HepG2 (cell line): ENCODE measurements at regions not wholly inside any gene's neighbourhood (a gene's known extent, or its start where the extent isn't known, plus 50 kb on each side); places are given as distances from the start of the nearest gene placed in this dataset.

Source experiments
- ATAC-seq: fragments of 200-7000 bp; cut with Tn5 transposase; 3 replicates; pipeline ENCODE4 v1.9.1; 2020; ENCODE audit warnings: mild to moderate bottlenecking, moderate library complexity
- BruUV-seq: library from RNA; stranded (reverse); fragments of 400-500 nt; replicated peaks from 2 replicates; lab custom pipeline; 2021; lab: Mats Ljungman, UMichigan
- CTCF ChIA-PET: fragments of 300-600 bp; formaldehyde crosslinking; extraction: SDS; loops from one replicate; lab custom pipeline; 2021; ENCODE audit warnings: low total read pairs, inconsistent platforms, low intra/inter-chr PET ratio; lab: Yijun Ruan, JAX
- POLR2A ChIA-PET: fragments of 350-600 bp; sonication (Branson Sonifier 250); formaldehyde crosslinking; loops from one replicate; lab custom pipeline; 2020; ENCODE audit warnings: antibody characterized with exemption, inconsistent platforms; lab: Yijun Ruan, JAX
- DNase-seq: peaks from one replicate; pipeline ENCODE4 v3.0.0-alpha.2; 2015; ENCODE audit warnings: low spot score
- FAIRE-seq: peaks from 3 replicates; lab custom pipeline; 2011; peaks lifted over from hg19 to GRCh38; lab: Jason Lieb, UNC
- H2AFZ ChIP-seq: one replicate; pipeline ENCODE4 v1.6.1; 2011; ENCODE audit warnings: low read length, inconsistent platforms
- H3K27ac ChIP-seq: fragments of 300-600 bp; 3 replicates; pipeline ENCODE4 v1.8.0; 2011; ENCODE audit warnings: mixed run types, mild to moderate bottlenecking, mixed read lengths, low read length, inconsistent platforms; ENCODE audit not compliant: insufficient read depth; ENCODE audit errors: extremely low read length
- H3K27me3 ChIP-seq, 2 experiments: fragments of 200-600 bp in 1 of 2; 2 replicates in 1 of 2; 3 replicates in 1 of 2; pipeline versions ENCODE4 v1.6.0 to v1.8.0; 2011; ENCODE audit warnings: low read length in 2 of 2, mild to moderate bottlenecking in 2 of 2, moderate library complexity in 2 of 2, inconsistent platforms in 1 of 2; ENCODE audit not compliant: insufficient read depth in 2 of 2, control insufficient read depth in 1 of 2
- H3K36me3 ChIP-seq, 2 experiments: fragments of 200-600 bp in 1 of 2; replicated peaks in 1 of 2; 2 replicates in 1 of 2; 3 replicates in 1 of 2; pipeline versions ENCODE4 v1.5.1 to v1.8.0; 2011; ENCODE audit warnings: low read length in 2 of 2, inconsistent platforms in 1 of 2; ENCODE audit not compliant: insufficient read depth in 2 of 2, control insufficient read depth in 1 of 2
- H3K4me1 ChIP-seq: 2 replicates; pipeline ENCODE4 v1.5.1; 2012; ENCODE audit warnings: low read length, inconsistent platforms; ENCODE audit not compliant: insufficient read depth
- H3K4me2 ChIP-seq: 2 replicates; pipeline ENCODE4 v1.6.0; 2011; ENCODE audit warnings: low read depth, low read length, inconsistent platforms
- H3K4me3 ChIP-seq, 3 experiments: fragments of 200-600 bp in 1 of 3; sonication (generic), shearing (Covaris generic) in 1 of 3; replicated peaks in 1 of 3; 2 replicates each; pipeline ENCODE4 v1.5.1; 2011 to 2016; ENCODE audit warnings: low read length in 3 of 3, inconsistent platforms in 2 of 3, low read depth in 2 of 3, mild to moderate bottlenecking in 2 of 3, control low read depth in 1 of 3, mixed read lengths in 1 of 3; ENCODE audit not compliant: insufficient read depth in 1 of 3
- H3K79me2 ChIP-seq: one replicate; pipeline ENCODE4 v1.6.1; 2011; ENCODE audit warnings: low read length, inconsistent platforms; ENCODE audit not compliant: insufficient read depth
- H3K9ac ChIP-seq: 2 replicates; pipeline ENCODE4 v1.6.0; 2011; ENCODE audit warnings: mild to moderate bottlenecking, low read depth, low read length, inconsistent platforms; ENCODE audit not compliant: insufficient read depth
- H3K9me3 ChIP-seq: 2 replicates; pipeline ENCODE4 v1.5.1; 2012; ENCODE audit warnings: mild to moderate bottlenecking, low read length
- H4K20me1 ChIP-seq: 2 replicates; pipeline ENCODE4 v1.6.0; 2011; ENCODE audit warnings: inconsistent platforms, mild to moderate bottlenecking, low read length, moderate library complexity; ENCODE audit not compliant: insufficient read depth
- EP300 ChIP-seq, 3 experiments: sonication (generic) in 1 of 3; formaldehyde crosslinking in 1 of 3; IDR thresholded peaks; 2 replicates each; pipeline versions ENCODE4 v1.5.1 to v1.6.1; 2011 to 2020; ENCODE audit warnings: low read depth in 2 of 3, low read length in 2 of 3, borderline replicate concordance in 1 of 3, improper control_type of control experiment in 1 of 3, mild to moderate bottlenecking in 1 of 3, missing genetic modification reagents in 1 of 3, moderate library complexity in 1 of 3
- FIP1L1 ChIP-seq: fragments of 200-400 bp; formaldehyde crosslinking; IDR thresholded peaks from 2 replicates; pipeline ENCODE4 v1.6.1; 2018; ENCODE audit warnings: low read depth, mild to moderate bottlenecking, low read length, moderate library complexity, borderline replicate concordance; ENCODE audit not compliant: insufficient read depth
- HDAC1 ChIP-seq: sonication (generic); formaldehyde crosslinking; IDR thresholded peaks from 2 replicates; pipeline ENCODE4 v1.5.1; 2020; ENCODE audit warnings: mild to moderate bottlenecking, missing genetic modification reagents
- NAIF1 ChIP-seq: sonication (generic); formaldehyde crosslinking; IDR thresholded peaks from 2 replicates; pipeline ENCODE4 v1.5.0; 2020; ENCODE audit warnings: mild to moderate bottlenecking, missing genetic modification reagents, borderline replicate concordance
- SPEN ChIP-seq: sonication (generic); formaldehyde crosslinking; IDR thresholded peaks from 2 replicates; pipeline ENCODE4 v1.5.1; 2020; ENCODE audit warnings: low read depth, mild to moderate bottlenecking, missing genetic modification reagents
- TBP ChIP-seq: sonication (generic); formaldehyde crosslinking; IDR thresholded peaks from 2 replicates; pipeline ENCODE4 v1.5.0; 2020; ENCODE audit warnings: missing genetic modification reagents
- TGIF2 ChIP-seq: IDR thresholded peaks from 2 replicates; pipeline ENCODE4 v1.6.1; 2016; ENCODE audit warnings: control low read depth, missing compliant biosample characterization
- ZNF33A ChIP-seq: sonication (generic); formaldehyde crosslinking; IDR thresholded peaks from 2 replicates; pipeline ENCODE4 v1.5.1; 2020; ENCODE audit warnings: missing genetic modification reagents, mild to moderate bottlenecking, moderate library complexity, borderline replicate concordance
- WGBS: methylation state at CpG from one replicate; pipeline ENCODE4 v1.1.6; 2017; ENCODE audit warnings: low lambda C conversion rate; 5-methylcytosine and 5-hydroxymethylcytosine counted together
- in situ Hi-C: cut with HindIII; loops from 2 replicates; pipeline ENCODE4 v1.10.0; 2017; ENCODE audit warnings: low pct_unique_long_range_greater_than_20kb; ENCODE audit not compliant: extremely low pct_ligation_motif_present
- intact Hi-C: fragments of 100-400 bp; cut with micrococcal nuclease; formaldehyde crosslinking; loops from one replicate; pipeline ENCODE4 v1.10.0; 2022; ENCODE audit not compliant: unreplicated experiment
- TF ChIP-seq, protein P1 (sequence below): IDR thresholded peaks from 2 replicates; pipeline ENCODE4 v1.6.1; 2016; ENCODE audit warnings: low read depth, missing genetic modification reagents, missing compliant biosample characterization

DNA sequence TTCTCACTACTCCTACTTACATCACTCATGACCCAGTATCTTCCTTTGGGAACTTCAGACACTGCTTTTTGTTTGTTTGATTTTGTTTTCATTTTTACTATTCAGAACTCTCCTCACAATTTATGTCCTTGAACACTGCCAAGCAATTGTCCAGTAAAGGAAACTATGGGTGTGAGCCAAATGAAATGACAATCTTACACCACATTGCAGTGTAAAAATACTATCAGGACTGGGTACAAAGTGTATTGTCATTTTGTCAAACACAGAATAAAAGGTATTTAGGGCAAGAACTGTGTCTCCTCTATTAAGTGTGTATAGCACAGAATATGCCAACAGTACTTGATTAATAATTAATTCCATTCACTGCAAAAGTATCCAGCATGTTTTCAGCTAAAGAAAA is 199.3 kb downstream of the ALG10B start (continued):
- TF ChIP-seq, protein P1, sequence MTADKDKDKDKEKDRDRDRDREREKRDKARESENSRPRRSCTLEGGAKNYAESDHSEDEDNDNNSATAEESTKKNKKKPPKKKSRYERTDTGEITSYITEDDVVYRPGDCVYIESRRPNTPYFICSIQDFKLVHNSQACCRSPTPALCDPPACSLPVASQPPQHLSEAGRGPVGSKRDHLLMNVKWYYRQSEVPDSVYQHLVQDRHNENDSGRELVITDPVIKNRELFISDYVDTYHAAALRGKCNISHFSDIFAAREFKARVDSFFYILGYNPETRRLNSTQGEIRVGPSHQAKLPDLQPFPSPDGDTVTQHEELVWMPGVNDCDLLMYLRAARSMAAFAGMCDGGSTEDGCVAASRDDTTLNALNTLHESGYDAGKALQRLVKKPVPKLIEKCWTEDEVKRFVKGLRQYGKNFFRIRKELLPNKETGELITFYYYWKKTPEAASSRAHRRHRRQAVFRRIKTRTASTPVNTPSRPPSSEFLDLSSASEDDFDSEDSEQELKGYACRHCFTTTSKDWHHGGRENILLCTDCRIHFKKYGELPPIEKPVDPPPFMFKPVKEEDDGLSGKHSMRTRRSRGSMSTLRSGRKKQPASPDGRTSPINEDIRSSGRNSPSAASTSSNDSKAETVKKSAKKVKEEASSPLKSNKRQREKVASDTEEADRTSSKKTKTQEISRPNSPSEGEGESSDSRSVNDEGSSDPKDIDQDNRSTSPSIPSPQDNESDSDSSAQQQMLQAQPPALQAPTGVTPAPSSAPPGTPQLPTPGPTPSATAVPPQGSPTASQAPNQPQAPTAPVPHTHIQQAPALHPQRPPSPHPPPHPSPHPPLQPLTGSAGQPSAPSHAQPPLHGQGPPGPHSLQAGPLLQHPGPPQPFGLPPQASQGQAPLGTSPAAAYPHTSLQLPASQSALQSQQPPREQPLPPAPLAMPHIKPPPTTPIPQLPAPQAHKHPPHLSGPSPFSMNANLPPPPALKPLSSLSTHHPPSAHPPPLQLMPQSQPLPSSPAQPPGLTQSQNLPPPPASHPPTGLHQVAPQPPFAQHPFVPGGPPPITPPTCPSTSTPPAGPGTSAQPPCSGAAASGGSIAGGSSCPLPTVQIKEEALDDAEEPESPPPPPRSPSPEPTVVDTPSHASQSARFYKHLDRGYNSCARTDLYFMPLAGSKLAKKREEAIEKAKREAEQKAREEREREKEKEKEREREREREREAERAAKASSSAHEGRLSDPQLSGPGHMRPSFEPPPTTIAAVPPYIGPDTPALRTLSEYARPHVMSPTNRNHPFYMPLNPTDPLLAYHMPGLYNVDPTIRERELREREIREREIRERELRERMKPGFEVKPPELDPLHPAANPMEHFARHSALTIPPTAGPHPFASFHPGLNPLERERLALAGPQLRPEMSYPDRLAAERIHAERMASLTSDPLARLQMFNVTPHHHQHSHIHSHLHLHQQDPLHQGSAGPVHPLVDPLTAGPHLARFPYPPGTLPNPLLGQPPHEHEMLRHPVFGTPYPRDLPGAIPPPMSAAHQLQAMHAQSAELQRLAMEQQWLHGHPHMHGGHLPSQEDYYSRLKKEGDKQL (CRISPR knock-in tag): no peak
- TF ChIP-seq ZNF33A (CRISPR knock-in tag) (no peak), FIP1L1 (no peak), HDAC1 (CRISPR knock-in tag) (no peak)

DNA sequence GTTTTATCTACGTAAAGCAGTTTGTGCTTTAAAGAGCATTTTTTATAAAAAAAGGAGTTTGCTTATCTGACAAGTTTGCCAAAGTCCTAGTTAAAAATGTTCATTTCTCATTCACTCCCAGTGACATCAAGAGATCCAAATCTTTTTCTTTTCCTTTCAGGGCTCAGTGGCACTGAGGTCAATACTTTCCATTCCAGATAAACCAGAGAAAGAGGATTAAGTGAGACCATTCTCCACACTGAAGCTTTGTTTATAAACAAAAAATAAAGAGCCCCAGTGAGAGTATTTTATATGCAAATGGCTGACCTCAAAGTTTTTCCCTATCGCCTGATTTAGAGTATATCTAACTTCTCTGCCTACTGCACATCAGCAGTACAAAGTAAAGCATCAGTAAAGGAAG is 199.8 kb downstream of the ALG10B start:
- Histone ChIP-seq H2AFZ (no peak overlapping the region), H3K4me3 (no peak overlapping the region), H3K27me3 (no peaks in the 10 kb centered on the region), H3K27ac (no peak overlapping the region), H3K9ac (no peak overlapping the region), H3K4me1 (no peaks in the 10 kb centered on the region), H3K36me3 (no peaks in the 10 kb centered on the region), H4K20me1 (no peaks in the 10 kb centered on the region), H3K9me3 (no peaks in the 10 kb centered on the region), H3K79me2 (no peaks in the 10 kb centered on the region), H3K4me2 (no peak overlapping the region)
- FAIRE-seq (no peak), DNase-seq (no peak), ATAC-seq (no peak)
- TF ChIP-seq NAIF1 (CRISPR knock-in tag) (no peak), EP300 (IDR thresholded peaks at IDR 0.05; ENCODE audit: low read depth in 2 of 2, low read length in 2 of 2) (no peak), EP300 (CRISPR knock-in tag; IDR thresholded peaks at IDR 0.05; ENCODE audit: borderline replicate concordance) (no peak), SPEN (CRISPR knock-in tag) (no peak), TBP (no peak), TGIF2 (CRISPR knock-in tag) (no peak)
- intact Hi-C loops: no loop called here
- BruUV-seq: no TSS peak
- ChIA-PET POLR2A (no interaction called here), CTCF (no interaction called here)
- in situ Hi-C loops: no loop called here
- 0% methylated on average over 2 of the region's 2 CpGs for WGBS
